CD4-positive, alpha-beta T cell (primary cell): ENCODE measurements at regions not wholly inside any gene's neighbourhood (a gene's known extent, or its start where the extent isn't known, plus 50 kb on each side); places are given as distances from the start of the nearest gene placed in this dataset.
"Not testable (repeated sequence)": the region's sequence is repeated elsewhere in the genome, so short reads cannot be mapped to it uniquely, and the experiment has no call there.

ENCODE experiments used
- ATAC-seq: fragments of 200-7000 bp; cut with Tn5 transposase; one replicate; pipeline ENCODE4 v1.10.0; 2022; ENCODE audit warnings: mild to moderate bottlenecking; ENCODE audit not compliant: poor library complexity
- CTCF ChIA-PET: fragments of 350-600 bp; sonication (Branson Sonifier 250); formaldehyde crosslinking; loops from one replicate; lab custom pipeline; 2021; ENCODE audit warnings: antibody characterized with exemption, inconsistent platforms; lab: Charles Lee
- POLR2A ChIA-PET: fragments of 350-600 bp; sonication (Branson Sonifier 250); formaldehyde crosslinking; loops from one replicate; lab custom pipeline; 2021; ENCODE audit warnings: antibody characterized with exemption, inconsistent platforms; lab: Charles Lee
- DNase-seq, 14 experiments: peaks; one replicate each; pipeline ENCODE4 v3.0.0-alpha.2; 2013 to 2020; ENCODE audit warnings: mixed read lengths in 2 of 14
- H3K27ac ChIP-seq, 2 donors: one replicate each; pipeline versions ENCODE4 v1.5.1 to v1.7.0; 2013; ENCODE audit warnings: low read length in 2 of 2, low read depth in 1 of 2, mild to moderate bottlenecking in 1 of 2
- H3K27me3 ChIP-seq, 2 experiments: 1 replicate in 1 of 2; 2 replicates in 1 of 2; pipeline versions ENCODE4 v1.6.1 to v1.7.0; 2013; ENCODE audit warnings: low read length in 2 of 2, control low read depth in 1 of 2, mild to moderate bottlenecking in 1 of 2, moderate library complexity in 1 of 2; ENCODE audit not compliant: insufficient read depth in 2 of 2, control insufficient read depth in 1 of 2
- H3K36me3 ChIP-seq: one replicate; pipeline ENCODE4 v1.6.1; 2013; ENCODE audit warnings: low read length, control low read depth; ENCODE audit not compliant: insufficient read depth
- H3K4me1 ChIP-seq: one replicate; pipeline ENCODE4 v1.6.1; 2013; ENCODE audit warnings: low read length, control low read depth; ENCODE audit not compliant: insufficient read depth
- H3K4me3 ChIP-seq: one replicate; pipeline ENCODE4 v1.5.1; 2013; ENCODE audit warnings: mild to moderate bottlenecking, low read length, moderate library complexity
- H3K9me3 ChIP-seq, 2 experiments: 1 replicate in 1 of 2; 2 replicates in 1 of 2; pipeline versions ENCODE4 v1.6.1 to v1.7.0; 2013; ENCODE audit warnings: low read length in 2 of 2, mild to moderate bottlenecking in 2 of 2, control low read depth in 1 of 2, moderate library complexity in 1 of 2; ENCODE audit not compliant: control insufficient read depth in 1 of 2, insufficient read depth in 1 of 2
- H3K27ac Mint-ChIP-seq: one replicate; pipeline ENCODE4 v1.8.0; 2020; ENCODE audit warnings: mixed read lengths
- H3K27me3 Mint-ChIP-seq: one replicate; pipeline ENCODE4 v1.8.0; 2021; ENCODE audit warnings: mixed read lengths
- H3K36me3 Mint-ChIP-seq: one replicate; pipeline ENCODE4 v1.8.0; 2021; ENCODE audit warnings: low read depth, mixed read lengths
- H3K4me1 Mint-ChIP-seq: one replicate; pipeline ENCODE4 v1.8.0; 2021; ENCODE audit warnings: low read depth, mixed read lengths
- H3K4me3 Mint-ChIP-seq: one replicate; pipeline ENCODE4 v1.8.0; 2020; ENCODE audit warnings: mild to moderate bottlenecking, mixed read lengths
- H3K9me3 Mint-ChIP-seq: one replicate; pipeline ENCODE4 v1.8.0; 2020; ENCODE audit warnings: mixed read lengths
- CTCF ChIP-seq: fragments of 200-600 bp; IDR thresholded peaks from one replicate; pipeline ENCODE4 v1.8.0; 2022; ENCODE audit warnings: antibody characterized with exemption, mild to moderate bottlenecking
- intact Hi-C, 2 experiments: fragments of 100-400 bp; cut with DNase I in 1 of 2; cut with micrococcal nuclease in 1 of 2; formaldehyde crosslinking; loops; one replicate each; pipeline versions ENCODE4 v1.15.1 to v1.9.0; 2023 to 2025; cut with DNase I, micrococcal nuclease

GRCh38 chr7:80298201-80298600 lies 163.6 kb downstream of the GNAI1 start:
- intact Hi-C loops, result no loop called here
- Mint-ChIP-seq H3K36me3 (no peaks in the 10 kb centered on the region), H3K4me1 (no peaks in the 10 kb centered on the region), H3K4me3 (no peak overlapping the region), H3K27me3 (no peaks in the 10 kb centered on the region), H3K27ac (no peak overlapping the region), H3K9me3 (peaks cover 11% of the 10 kb centered on the region)
- H3K27me3 ChIP-seq, result no peaks in the 10 kb centered on the region
- no peak overlapping the region for H3K27ac ChIP-seq
- no peak for TF ChIP-seq CTCF
- H3K9me3 ChIP-seq, result peaks cover 9 to 14% of the 10 kb centered on the region in 2 experiments
- ATAC-seq, result no peak
- no peaks in the 10 kb centered on the region for H3K36me3 ChIP-seq
- DNase-seq, result no peak
- POLR2A ChIA-PET, result no interaction called here
- no peak overlapping the region for H3K4me3 ChIP-seq
- CTCF ChIA-PET, result no interaction called here
- H3K4me1 ChIP-seq, result no peaks in the 10 kb centered on the region

GRCh38 chr7:80294346-80294745 lies 159.7 kb downstream of the GNAI1 start:
- peaks cover 15% of the 10 kb centered on the region for H3K9me3 Mint-ChIP-seq
- no peaks in the 10 kb centered on the region for H3K36me3 Mint-ChIP-seq
- no peak overlapping the region for H3K27ac ChIP-seq
- peaks cover 9 to 14% of the 10 kb centered on the region in 2 experiments for H3K9me3 ChIP-seq
- H3K4me3 ChIP-seq, result no peak overlapping the region
- no peaks in the 10 kb centered on the region for H3K36me3 ChIP-seq
- no peak overlapping the region for H3K27ac Mint-ChIP-seq
- ChIA-PET POLR2A (no interaction called here), CTCF (no interaction called here)
- ATAC-seq (no peak), DNase-seq (no peak)
- H3K27me3 Mint-ChIP-seq, result no peaks in the 10 kb centered on the region
- no peaks in the 10 kb centered on the region for H3K27me3 ChIP-seq
- no peaks in the 10 kb centered on the region for H3K4me1 ChIP-seq
- H3K4me3 Mint-ChIP-seq, result no peak overlapping the region
- TF ChIP-seq CTCF, result no peak
- intact Hi-C loops, result no loop called here
- H3K4me1 Mint-ChIP-seq, result no peaks in the 10 kb centered on the region

GRCh38 chr7:80292634-80293033 lies 158.0 kb downstream of the GNAI1 start:
- peaks cover 15% of the 10 kb centered on the region for H3K9me3 Mint-ChIP-seq

More at GRCh38 chr7:80292634-80293033, 158.0 kb downstream of the GNAI1 start:
- H3K4me1 ChIP-seq, POLR2A ChIA-PET, H3K4me1 Mint-ChIP-seq, H3K27me3 Mint-ChIP-seq, H3K27ac ChIP-seq, H3K4me3 ChIP-seq, intact Hi-C loops, H3K4me3 Mint-ChIP-seq, H3K36me3 Mint-ChIP-seq, H3K27ac Mint-ChIP-seq, ATAC-seq, DNase-seq, H3K36me3 ChIP-seq, CTCF ChIA-PET, H3K27me3 ChIP-seq: not testable (repeated sequence)
- H3K9me3 ChIP-seq, result peaks cover 14% of the 10 kb centered on the region in 2 experiments
